A673 (cell line): ENCODE measurements at regions not wholly inside any gene's neighbourhood (a gene's known extent, or its start where the extent isn't known, plus 50 kb on each side); places are given as distances from the start of the nearest gene placed in this dataset.

Experiments
- BruUV-seq: library from RNA; stranded (reverse); fragments of 400-500 nt; replicated peaks from 2 replicates; lab custom pipeline; 2021; lab: Mats Ljungman, UMichigan
- CTCF ChIA-PET: fragments of 300-600 bp; sonication (Branson Sonifier 250); formaldehyde crosslinking; loops from one replicate; lab custom pipeline; 2022; ENCODE audit warnings: antibody characterized with exemption; lab: Charles Lee
- POLR2A ChIA-PET: fragments of 300-600 bp; sonication (Branson Sonifier 250); formaldehyde crosslinking; loops from one replicate; lab custom pipeline; 2022; ENCODE audit warnings: antibody characterized with exemption; ENCODE audit not compliant: low non-redundant PET; lab: Charles Lee
- DNase-seq: peaks from one replicate; pipeline ENCODE4 v3.0.0-alpha.2; 2015; ENCODE audit warnings: low spot score
- H3K27ac ChIP-seq: fragments of 200-600 bp; sonication (generic); 2 replicates; pipeline ENCODE4 v1.5.1; 2016; ENCODE audit warnings: mixed run types, low read depth, mild to moderate bottlenecking, mixed read lengths, antibody characterized with exemption, low read length; ENCODE audit not compliant: poor library complexity, severe bottlenecking
- H3K27me3 ChIP-seq: fragments of 200-600 bp; sonication (generic); replicated peaks from 2 replicates; pipeline ENCODE4 v1.6.1; 2017; ENCODE audit warnings: mixed run types, low read depth, mild to moderate bottlenecking, mixed read lengths, antibody characterized with exemption, low read length; ENCODE audit not compliant: insufficient read depth, poor library complexity
- H3K36me3 ChIP-seq: fragments of 200-600 bp; sonication (generic); 2 replicates; pipeline ENCODE4 v1.6.1; 2016; ENCODE audit warnings: mixed run types, mild to moderate bottlenecking, mixed read lengths, antibody characterized with exemption, low read length; ENCODE audit not compliant: insufficient read depth, poor library complexity, severe bottlenecking
- H3K4me1 ChIP-seq: fragments of 200-600 bp; sonication (generic); 2 replicates; pipeline ENCODE4 v1.6.1; 2017; ENCODE audit warnings: mixed run types, mild to moderate bottlenecking, mixed read lengths, antibody characterized with exemption, low read length; ENCODE audit not compliant: insufficient read depth, poor library complexity, severe bottlenecking
- H3K4me3 ChIP-seq: fragments of 200-600 bp; sonication (generic); 2 replicates; pipeline ENCODE4 v1.5.1; 2016; ENCODE audit warnings: low read depth, mixed run types, mild to moderate bottlenecking, mixed read lengths, low read length; ENCODE audit not compliant: poor library complexity, severe bottlenecking
- H3K9me3 ChIP-seq: fragments of 200-600 bp; sonication (generic); 2 replicates; pipeline ENCODE4 v1.6.1; 2016; ENCODE audit warnings: mixed run types, low read depth, mild to moderate bottlenecking, mixed read lengths, antibody characterized with exemption, low read length; ENCODE audit not compliant: poor library complexity, severe bottlenecking
- EZH2 ChIP-seq: fragments of 200-600 bp; sonication (generic); IDR thresholded peaks from 2 replicates; pipeline ENCODE4 v1.6.1; 2017; ENCODE audit warnings: borderline replicate concordance, low read depth, mild to moderate bottlenecking, mixed read lengths, antibody characterized with exemption, low read length; ENCODE audit not compliant: poor library complexity, severe bottlenecking
- intact Hi-C: fragments of 100-400 bp; cut with micrococcal nuclease; formaldehyde crosslinking; loops from one replicate; pipeline ENCODE4 v1.10.0; 2022; ENCODE audit not compliant: unreplicated experiment
- TF ChIP-seq, protein P1 (sequence below): fragments of 300-800, 200-600 bp; sonication (generic); conservative IDR thresholded peaks from 2 replicates; pipeline ENCODE4 v1.5.1; 2017; ENCODE audit warnings: low read depth, mild to moderate bottlenecking, antibody characterized with exemption, low read length, moderate library complexity, mixed read lengths

- TF ChIP-seq EZH2: no peak
- TF ChIP-seq, protein P1, sequence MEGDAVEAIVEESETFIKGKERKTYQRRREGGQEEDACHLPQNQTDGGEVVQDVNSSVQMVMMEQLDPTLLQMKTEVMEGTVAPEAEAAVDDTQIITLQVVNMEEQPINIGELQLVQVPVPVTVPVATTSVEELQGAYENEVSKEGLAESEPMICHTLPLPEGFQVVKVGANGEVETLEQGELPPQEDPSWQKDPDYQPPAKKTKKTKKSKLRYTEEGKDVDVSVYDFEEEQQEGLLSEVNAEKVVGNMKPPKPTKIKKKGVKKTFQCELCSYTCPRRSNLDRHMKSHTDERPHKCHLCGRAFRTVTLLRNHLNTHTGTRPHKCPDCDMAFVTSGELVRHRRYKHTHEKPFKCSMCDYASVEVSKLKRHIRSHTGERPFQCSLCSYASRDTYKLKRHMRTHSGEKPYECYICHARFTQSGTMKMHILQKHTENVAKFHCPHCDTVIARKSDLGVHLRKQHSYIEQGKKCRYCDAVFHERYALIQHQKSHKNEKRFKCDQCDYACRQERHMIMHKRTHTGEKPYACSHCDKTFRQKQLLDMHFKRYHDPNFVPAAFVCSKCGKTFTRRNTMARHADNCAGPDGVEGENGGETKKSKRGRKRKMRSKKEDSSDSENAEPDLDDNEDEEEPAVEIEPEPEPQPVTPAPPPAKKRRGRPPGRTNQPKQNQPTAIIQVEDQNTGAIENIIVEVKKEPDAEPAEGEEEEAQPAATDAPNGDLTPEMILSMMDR: no peak
- BruUV-seq: no TSS peak
- ChIA-PET CTCF (interaction anchor here (1.3 kb wide), 1 partner anchor 10 kb away, joined by 13 read pairs; no protein-coding TSS in a partner anchor), POLR2A (interaction anchor here (0.7 kb wide), 1 partner anchor 93 kb away, joined by 3 read pairs; no protein-coding TSS in a partner anchor)
- no peaks in the 10 kb centered on the region for H3K9me3 ChIP-seq
- peaks cover 60% of the 10 kb centered on the region for H3K4me1 ChIP-seq
- peak overlapping the region; percentile 38 for H3K4me3 ChIP-seq
- peak overlapping the region; percentile 81 for H3K27ac ChIP-seq
- no peaks in the 10 kb centered on the region for H3K36me3 ChIP-seq
- intact Hi-C loops: loop anchor here (2.0 to 10.0 kb wide), 2 partner anchors 247 to 273 kb away; no protein-coding TSS in a partner anchor
- DNase-seq: peak; percentile 97
- H3K27me3 ChIP-seq: no peaks in the 10 kb centered on the region
Observed at GRCh38 chr10:24118246-24118645, 90.7 kb upstream of the KIAA1217 start.

DNA sequence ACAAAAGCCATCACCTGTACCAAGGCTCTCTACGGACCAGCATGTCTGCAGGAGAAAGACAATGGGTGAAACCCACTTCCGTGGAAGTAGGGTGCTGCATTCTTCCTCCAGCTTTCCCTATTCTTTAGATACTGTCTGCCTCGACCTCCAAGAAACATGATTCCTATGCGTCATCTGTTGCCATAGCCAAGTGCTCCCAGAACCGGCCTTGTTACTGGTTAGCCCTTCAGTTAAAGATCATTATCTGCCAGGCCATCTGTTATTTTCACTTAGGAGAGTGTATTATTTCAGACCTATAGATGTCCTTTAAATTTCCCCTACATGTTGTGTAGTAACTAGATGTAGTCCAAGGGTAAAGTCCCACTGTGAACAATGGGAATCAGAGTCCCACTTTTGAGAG is 89.0 kb upstream of the KIAA1217 start:
- no TSS peak for BruUV-seq
- H3K27ac ChIP-seq: peak overlapping the region; percentile 81
- no peaks in the 10 kb centered on the region for H3K27me3 ChIP-seq
- POLR2A ChIA-PET: interaction anchor here (0.6 kb wide), 1 partner anchor 126 kb away, joined by 3 read pairs; no protein-coding TSS in a partner anchor
- no peaks in the 10 kb centered on the region for H3K36me3 ChIP-seq
- H3K4me1 ChIP-seq: peaks cover 46% of the 10 kb centered on the region
- H3K4me3 ChIP-seq: peak overlapping the region; percentile 38
- intact Hi-C loops: loop anchor here (2.0 to 10.0 kb wide), 2 partner anchors 245 to 271 kb away; no protein-coding TSS in a partner anchor
- H3K9me3 ChIP-seq: no peaks in the 10 kb centered on the region
- CTCF ChIA-PET: no interaction called here
- no peak for DNase-seq
- no peak for TF ChIP-seq EZH2
- TF ChIP-seq, protein P1: no peak

DNA sequence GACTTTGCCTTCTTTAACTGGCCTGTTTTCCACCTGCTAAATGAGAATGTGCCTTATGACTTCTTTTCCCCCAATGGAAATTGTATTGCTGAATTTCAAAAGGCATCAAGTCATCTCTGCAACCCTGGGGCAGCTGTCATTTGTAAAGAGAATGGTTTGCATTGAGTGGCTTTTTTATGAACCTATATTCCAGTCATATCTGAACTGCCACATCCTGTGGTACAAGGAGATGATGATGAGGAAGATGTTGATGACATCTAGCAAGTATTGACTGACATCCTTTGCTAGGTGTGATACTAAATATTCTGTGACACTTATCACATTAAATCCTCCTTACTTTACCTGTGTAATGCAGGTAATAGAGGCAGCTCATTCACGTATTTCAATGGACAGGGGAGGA is 88.3 kb upstream of the KIAA1217 start:
- Histone ChIP-seq H3K4me3 (no peak overlapping the region), H3K27me3 (no peaks in the 10 kb centered on the region), H3K36me3 (no peaks in the 10 kb centered on the region), H3K4me1 (peaks cover 40% of the 10 kb centered on the region), H3K27ac (no peak overlapping the region), H3K9me3 (no peaks in the 10 kb centered on the region)
- TF ChIP-seq, protein P1: no peak
- TF ChIP-seq EZH2: no peak
- BruUV-seq: no TSS peak
- no peak for DNase-seq
- ChIA-PET CTCF (no interaction called here), POLR2A (no interaction called here)
- intact Hi-C loops: no loop called here
